ENCODE measurements at regions not wholly inside any gene's neighbourhood (a gene's known extent, or its start where the extent isn't known, plus 50 kb on each side); places are given as distances from the start of the nearest gene placed in this dataset.

DNA sequence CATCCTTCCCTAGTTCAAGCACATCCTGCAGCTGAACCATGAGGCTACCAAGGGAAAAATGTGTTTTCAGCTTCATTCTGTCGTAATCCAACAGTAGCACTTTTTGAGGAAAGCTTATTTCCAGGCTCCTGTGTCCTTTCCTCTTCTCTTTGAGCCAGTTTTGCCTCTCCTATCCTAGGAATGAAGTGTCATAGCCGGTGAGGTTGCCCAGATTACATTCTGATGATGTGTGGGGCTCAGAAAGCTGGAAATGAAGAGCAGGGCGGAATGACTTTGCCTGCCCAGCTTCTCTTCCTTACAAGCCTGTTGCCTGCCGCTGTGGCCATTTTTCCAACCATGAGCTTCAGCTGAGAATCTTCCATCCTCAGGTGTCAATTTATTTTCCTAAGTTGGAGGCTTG lies 381.8 kb downstream of the NUAK1 start:
- no peak overlapping the region for H3K9ac ChIP-seq
- H3K27me3 ChIP-seq (ENCODE audit: control insufficient read depth, insufficient read depth, low read length), result no peaks in the 10 kb centered on the region
- no peak overlapping the region for H3K27ac ChIP-seq
- no peaks in the 10 kb centered on the region for H3K9me3 ChIP-seq (ENCODE audit: control insufficient read depth, low read length)
- no peaks in the 10 kb centered on the region for H3K79me2 ChIP-seq
- no peaks in the 10 kb centered on the region for H3K4me1 ChIP-seq
- no peak overlapping the region for H3K4me2 ChIP-seq (ENCODE audit: low read length)
- TF ChIP-seq, protein P1, sequence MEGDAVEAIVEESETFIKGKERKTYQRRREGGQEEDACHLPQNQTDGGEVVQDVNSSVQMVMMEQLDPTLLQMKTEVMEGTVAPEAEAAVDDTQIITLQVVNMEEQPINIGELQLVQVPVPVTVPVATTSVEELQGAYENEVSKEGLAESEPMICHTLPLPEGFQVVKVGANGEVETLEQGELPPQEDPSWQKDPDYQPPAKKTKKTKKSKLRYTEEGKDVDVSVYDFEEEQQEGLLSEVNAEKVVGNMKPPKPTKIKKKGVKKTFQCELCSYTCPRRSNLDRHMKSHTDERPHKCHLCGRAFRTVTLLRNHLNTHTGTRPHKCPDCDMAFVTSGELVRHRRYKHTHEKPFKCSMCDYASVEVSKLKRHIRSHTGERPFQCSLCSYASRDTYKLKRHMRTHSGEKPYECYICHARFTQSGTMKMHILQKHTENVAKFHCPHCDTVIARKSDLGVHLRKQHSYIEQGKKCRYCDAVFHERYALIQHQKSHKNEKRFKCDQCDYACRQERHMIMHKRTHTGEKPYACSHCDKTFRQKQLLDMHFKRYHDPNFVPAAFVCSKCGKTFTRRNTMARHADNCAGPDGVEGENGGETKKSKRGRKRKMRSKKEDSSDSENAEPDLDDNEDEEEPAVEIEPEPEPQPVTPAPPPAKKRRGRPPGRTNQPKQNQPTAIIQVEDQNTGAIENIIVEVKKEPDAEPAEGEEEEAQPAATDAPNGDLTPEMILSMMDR (IDR thresholded peaks at IDR 0.05), result no peak
- H3K4me3 ChIP-seq (ENCODE audit: low read depth, low read length), result no peak overlapping the region
- H3K36me3 ChIP-seq (ENCODE audit: control insufficient read depth, insufficient read depth, low read length), result no peaks in the 10 kb centered on the region
- H2AFZ ChIP-seq, result no peak overlapping the region

DNA sequence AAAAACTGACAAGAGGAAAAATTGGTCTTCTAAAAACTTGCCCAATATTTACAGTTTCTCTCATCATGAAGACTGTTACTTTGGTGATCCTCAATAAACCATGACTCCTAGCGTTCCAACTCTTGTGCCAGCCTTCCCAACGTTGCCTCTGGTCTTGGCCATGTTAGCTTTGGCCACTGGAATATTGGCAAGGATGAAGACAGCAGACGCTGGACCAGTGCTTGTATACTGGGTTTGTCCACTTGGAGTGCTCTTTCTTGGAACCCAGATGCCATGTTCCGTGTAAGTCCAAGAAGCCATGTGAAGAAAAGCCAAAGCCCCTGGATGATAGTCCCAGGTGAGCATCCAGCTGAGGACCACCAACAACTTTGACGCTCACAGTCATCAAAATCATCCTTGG lies 379.6 kb downstream of the NUAK1 start:
- H3K4me1 ChIP-seq, result no peaks in the 10 kb centered on the region
- H3K4me3 ChIP-seq (ENCODE audit: low read depth, low read length), result no peak overlapping the region
- no peak overlapping the region for H3K4me2 ChIP-seq (ENCODE audit: low read length)
- no peak overlapping the region for H3K9ac ChIP-seq
- TF ChIP-seq, protein P1 (IDR thresholded peaks at IDR 0.05), result no peak
- no peak overlapping the region for H3K27ac ChIP-seq
- no peak overlapping the region for H2AFZ ChIP-seq
- H3K79me2 ChIP-seq, result no peaks in the 10 kb centered on the region
- no peaks in the 10 kb centered on the region for H3K9me3 ChIP-seq (ENCODE audit: control insufficient read depth, low read length)
- no peaks in the 10 kb centered on the region for H3K36me3 ChIP-seq (ENCODE audit: control insufficient read depth, insufficient read depth, low read length)
- H3K27me3 ChIP-seq (ENCODE audit: control insufficient read depth, insufficient read depth, low read length), result no peaks in the 10 kb centered on the region

DNA sequence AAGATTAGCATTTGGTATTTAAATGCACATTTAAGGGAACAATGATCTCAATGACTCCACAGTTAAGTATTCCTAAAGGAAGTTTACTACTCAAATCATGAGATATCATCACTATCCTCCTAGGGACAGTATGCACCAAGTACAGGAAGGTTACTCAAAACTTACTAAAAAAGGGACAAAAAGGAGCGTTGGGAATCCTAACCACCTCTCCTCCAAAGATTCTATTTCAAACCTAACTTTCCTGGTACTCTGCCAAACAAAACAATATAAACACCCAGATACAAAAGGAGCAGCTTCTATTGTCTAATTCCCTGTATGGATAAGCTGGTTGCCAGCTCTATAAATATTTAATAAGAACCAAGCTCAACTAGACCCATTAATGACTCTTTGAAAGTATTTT lies 377.7 kb downstream of the NUAK1 start:
- no peak overlapping the region for H3K4me2 ChIP-seq (ENCODE audit: low read length)
- no peak overlapping the region for H3K9ac ChIP-seq
- no peaks in the 10 kb centered on the region for H3K79me2 ChIP-seq
- no peak overlapping the region for H3K4me3 ChIP-seq (ENCODE audit: low read depth, low read length)
- no peak overlapping the region for H2AFZ ChIP-seq
- H3K36me3 ChIP-seq (ENCODE audit: control insufficient read depth, insufficient read depth, low read length), result no peaks in the 10 kb centered on the region
- no peaks in the 10 kb centered on the region for H3K27me3 ChIP-seq (ENCODE audit: control insufficient read depth, insufficient read depth, low read length)
- TF ChIP-seq, protein P1 (IDR thresholded peaks at IDR 0.05), result no peak
- H3K27ac ChIP-seq, result no peak overlapping the region
- H3K9me3 ChIP-seq (ENCODE audit: control insufficient read depth, low read length), result no peaks in the 10 kb centered on the region
- no peaks in the 10 kb centered on the region for H3K4me1 ChIP-seq

DNA sequence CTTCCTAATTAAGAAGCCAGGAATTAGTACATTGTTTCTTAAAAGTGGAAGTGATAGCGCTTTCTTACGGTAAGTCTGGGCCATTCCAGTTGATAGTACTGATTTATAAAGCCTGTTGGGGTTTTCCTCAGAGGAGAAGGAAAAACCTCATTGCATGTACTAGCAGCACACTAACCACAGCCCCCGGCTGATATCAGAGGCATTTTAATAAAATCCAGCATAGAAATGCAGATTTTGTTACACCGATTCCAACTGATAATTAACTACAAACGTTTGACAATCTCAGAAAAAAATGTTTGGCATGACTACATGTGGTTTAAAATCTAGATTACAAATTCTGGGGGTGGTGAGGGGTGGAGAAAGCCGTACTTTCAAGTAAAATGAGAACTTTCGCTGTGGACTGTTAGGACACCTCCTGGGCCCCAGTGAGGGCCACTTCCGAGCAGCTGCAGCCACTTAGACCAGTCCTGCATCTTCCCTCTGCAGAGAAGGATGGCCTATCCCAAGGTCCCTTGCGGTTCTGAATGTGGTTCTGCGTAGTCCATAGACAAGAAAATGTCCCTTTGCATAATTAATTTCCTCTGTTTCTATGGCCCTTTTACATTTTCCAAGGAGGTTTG lies 374.4 kb downstream of the NUAK1 start:
- no peaks in the 10 kb centered on the region for H3K27me3 ChIP-seq (ENCODE audit: control insufficient read depth, insufficient read depth, low read length)

More for the DNA sequence above, 374.4 kb downstream of the NUAK1 start:
- no peak overlapping the region for H3K4me3 ChIP-seq (ENCODE audit: low read depth, low read length)
- H3K4me1 ChIP-seq, result no peaks in the 10 kb centered on the region
- H3K27ac ChIP-seq, result no peak overlapping the region
- TF ChIP-seq, protein P1 (IDR thresholded peaks at IDR 0.05), result no peak
- H3K9me3 ChIP-seq (ENCODE audit: control insufficient read depth, low read length), result no peaks in the 10 kb centered on the region
- H3K79me2 ChIP-seq, result no peaks in the 10 kb centered on the region
- no peak overlapping the region for H3K4me2 ChIP-seq (ENCODE audit: low read length)
- H2AFZ ChIP-seq, result no peak overlapping the region
- no peaks in the 10 kb centered on the region for H3K36me3 ChIP-seq (ENCODE audit: control insufficient read depth, insufficient read depth, low read length)
- H3K9ac ChIP-seq, result no peak overlapping the region
